Bronchial epithelial cell (primary cell): ENCODE measurements at regions not wholly inside any gene's neighbourhood (a gene's known extent, or its start where the extent isn't known, plus 50 kb on each side); places are given as distances from the start of the nearest gene placed in this dataset.

Experiments
- DNase-seq: peaks from one replicate; pipeline ENCODE4 v3.0.0-alpha.2; 2010; ENCODE audit warnings: low read depth
- FAIRE-seq: peaks from 2 replicates; lab custom pipeline; 2011; peaks lifted over from hg19 to GRCh38; lab: Jason Lieb, UNC
- H3K27me3 ChIP-seq: 2 replicates; pipeline ENCODE4 v1.5.1; 2011; ENCODE audit warnings: low read length; ENCODE audit not compliant: control insufficient read depth, insufficient read depth
- H3K36me3 ChIP-seq: 2 replicates; pipeline ENCODE4 v1.5.1; 2011; ENCODE audit warnings: low read length; ENCODE audit not compliant: control insufficient read depth, insufficient read depth
- H3K4me3 ChIP-seq: 2 replicates; pipeline ENCODE4 v1.5.1; 2011; ENCODE audit warnings: mild to moderate bottlenecking, low read depth, low read length, control low read depth
- TF ChIP-seq, protein P1 (sequence below): IDR thresholded peaks from 2 replicates; pipeline ENCODE4 v1.5.1; 2011; ENCODE audit warnings: mild to moderate bottlenecking, moderate library complexity, low read length, control low read depth, inconsistent platforms; ENCODE audit not compliant: insufficient read depth, severe bottlenecking

DNA sequence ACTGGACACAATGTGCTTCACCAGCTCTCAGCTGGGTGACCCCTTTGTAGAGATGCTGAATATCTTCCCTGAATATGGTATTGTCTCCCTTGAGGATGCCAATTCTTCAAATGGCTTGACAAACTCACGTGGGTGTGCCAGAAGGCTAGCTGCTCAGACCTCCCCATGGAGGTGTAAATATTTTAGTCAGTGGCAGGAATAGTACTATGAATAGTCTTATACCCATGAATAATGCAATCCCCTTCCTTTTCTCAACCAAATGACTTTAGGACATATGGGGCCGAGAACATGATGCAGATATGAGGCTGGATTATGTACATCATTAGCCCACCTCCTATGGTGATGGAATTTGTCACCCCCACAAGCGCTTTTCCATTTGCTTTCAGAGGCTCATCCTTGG, 401.8 kb downstream of the ADRA2A start:
- FAIRE-seq, result no peak

DNA sequence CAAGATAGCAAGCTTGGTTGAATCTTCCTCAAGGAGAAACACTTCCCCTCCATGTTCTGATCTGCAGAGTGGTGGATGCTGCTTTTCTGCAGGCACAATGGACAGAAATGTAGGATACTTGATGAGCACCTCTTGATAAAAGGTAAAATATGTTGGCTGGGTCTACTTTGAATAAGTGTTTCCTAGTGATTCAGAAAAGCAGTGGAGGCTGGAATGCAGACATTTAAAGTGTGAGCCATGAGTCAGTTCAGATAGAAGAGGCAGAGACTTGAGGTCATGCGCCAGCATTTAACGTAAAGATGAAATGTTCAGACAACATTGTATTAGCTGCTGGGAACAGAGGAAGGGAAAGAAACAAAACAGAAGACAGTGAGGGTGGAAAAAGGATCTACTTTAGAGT, 403.1 kb downstream of the ADRA2A start:
- TF ChIP-seq, protein P1, sequence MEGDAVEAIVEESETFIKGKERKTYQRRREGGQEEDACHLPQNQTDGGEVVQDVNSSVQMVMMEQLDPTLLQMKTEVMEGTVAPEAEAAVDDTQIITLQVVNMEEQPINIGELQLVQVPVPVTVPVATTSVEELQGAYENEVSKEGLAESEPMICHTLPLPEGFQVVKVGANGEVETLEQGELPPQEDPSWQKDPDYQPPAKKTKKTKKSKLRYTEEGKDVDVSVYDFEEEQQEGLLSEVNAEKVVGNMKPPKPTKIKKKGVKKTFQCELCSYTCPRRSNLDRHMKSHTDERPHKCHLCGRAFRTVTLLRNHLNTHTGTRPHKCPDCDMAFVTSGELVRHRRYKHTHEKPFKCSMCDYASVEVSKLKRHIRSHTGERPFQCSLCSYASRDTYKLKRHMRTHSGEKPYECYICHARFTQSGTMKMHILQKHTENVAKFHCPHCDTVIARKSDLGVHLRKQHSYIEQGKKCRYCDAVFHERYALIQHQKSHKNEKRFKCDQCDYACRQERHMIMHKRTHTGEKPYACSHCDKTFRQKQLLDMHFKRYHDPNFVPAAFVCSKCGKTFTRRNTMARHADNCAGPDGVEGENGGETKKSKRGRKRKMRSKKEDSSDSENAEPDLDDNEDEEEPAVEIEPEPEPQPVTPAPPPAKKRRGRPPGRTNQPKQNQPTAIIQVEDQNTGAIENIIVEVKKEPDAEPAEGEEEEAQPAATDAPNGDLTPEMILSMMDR, result no peak
- peak; percentile 59 for DNase-seq
- H3K36me3 ChIP-seq, result no peaks in the 10 kb centered on the region
- H3K27me3 ChIP-seq, result no peaks in the 10 kb centered on the region
- no peak overlapping the region for H3K4me3 ChIP-seq
- FAIRE-seq, result no peak

More for the DNA sequence above, 401.8 kb downstream of the ADRA2A start:
- no peaks in the 10 kb centered on the region for H3K27me3 ChIP-seq
- TF ChIP-seq, protein P1, result no peak
- no peak overlapping the region for H3K4me3 ChIP-seq
- DNase-seq, result no peak
- no peaks in the 10 kb centered on the region for H3K36me3 ChIP-seq

DNA sequence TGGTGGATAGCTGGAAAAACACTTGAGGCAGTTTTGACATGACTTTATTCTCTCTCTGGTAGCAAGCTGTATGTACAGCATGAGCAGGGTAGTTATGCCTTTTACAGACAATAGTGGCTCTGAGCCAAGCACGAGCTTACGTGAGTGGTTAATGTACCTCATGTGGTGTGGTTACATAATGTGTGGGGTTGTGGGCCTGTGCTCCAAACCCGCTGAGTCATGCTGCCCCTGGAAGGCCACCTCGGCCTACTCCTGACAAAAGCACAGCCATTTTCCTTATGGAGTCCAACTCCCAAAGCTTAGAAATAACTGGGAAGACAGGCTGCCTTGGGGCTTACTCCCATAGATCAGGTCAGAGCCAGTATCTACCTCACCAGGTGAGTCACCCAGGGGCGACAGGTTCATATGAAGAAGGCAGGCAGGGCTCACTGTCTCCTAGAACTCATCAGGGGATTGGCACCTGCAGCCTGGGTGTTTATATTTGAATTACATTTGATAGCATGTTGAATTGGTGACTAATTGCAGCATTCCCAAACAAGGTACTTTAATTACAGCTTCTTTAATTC, 404.5 kb downstream of the ADRA2A start:
- Histone ChIP-seq H3K27me3 (no peaks in the 10 kb centered on the region), H3K4me3 (no peak overlapping the region), H3K36me3 (no peaks in the 10 kb centered on the region)
- FAIRE-seq (no peak), DNase-seq (peak; percentile 39)
- TF ChIP-seq, protein P1, result no peak

DNA sequence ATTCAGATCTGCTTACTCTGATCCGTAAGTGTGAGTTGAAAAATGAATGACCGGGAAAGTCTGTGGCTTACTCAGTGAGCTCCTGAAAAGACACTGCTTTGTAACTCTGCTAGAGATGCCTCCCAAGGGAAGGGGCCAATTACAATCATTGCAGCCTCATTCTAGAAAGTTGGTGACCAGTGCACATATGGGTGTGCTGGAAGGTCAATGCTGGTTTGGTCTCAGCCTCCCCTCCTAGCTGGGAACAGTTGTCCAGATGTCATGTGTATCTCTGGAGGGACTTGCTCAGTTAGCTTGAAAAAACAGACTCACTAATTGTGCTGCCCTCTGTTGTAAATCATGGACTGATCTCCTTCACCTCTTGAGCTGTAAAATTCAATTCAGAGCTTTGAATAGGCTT, 405.0 kb downstream of the ADRA2A start:
- Histone ChIP-seq H3K27me3 (no peaks in the 10 kb centered on the region), H3K4me3 (no peak overlapping the region), H3K36me3 (no peaks in the 10 kb centered on the region)
- no peak for FAIRE-seq
- TF ChIP-seq, protein P1, result no peak
- no peak for DNase-seq

DNA sequence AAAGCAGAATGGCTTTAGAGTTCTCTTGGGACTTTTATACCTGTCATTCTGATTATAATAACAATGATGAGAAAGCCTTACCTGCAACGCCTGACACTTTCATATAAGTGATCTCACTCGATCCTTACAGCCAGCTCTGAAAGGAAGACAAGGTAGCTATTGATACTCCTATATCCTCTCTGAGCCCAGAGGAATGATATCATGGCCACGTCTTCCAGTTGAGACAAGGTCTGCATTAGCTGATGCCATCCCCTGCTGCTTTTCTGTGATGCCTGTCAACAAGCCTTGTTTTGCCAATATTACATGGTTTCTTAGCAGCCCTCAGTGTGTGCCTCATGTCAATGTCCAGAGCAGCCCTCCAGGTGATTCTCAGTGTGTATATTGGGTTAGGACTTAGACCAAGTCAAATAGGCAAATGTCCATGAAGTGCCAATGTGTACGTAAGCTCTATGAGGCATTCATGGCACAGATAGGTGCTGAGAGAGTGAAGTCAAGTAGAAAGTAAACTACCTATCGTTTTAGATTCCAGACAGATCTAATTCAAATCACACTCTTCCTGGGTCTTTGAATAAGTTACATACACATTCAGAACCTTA, 405.9 kb downstream of the ADRA2A start:
- DNase-seq (no peak), FAIRE-seq (peak; percentile 55)
- H3K36me3 ChIP-seq, result no peaks in the 10 kb centered on the region
- no peaks in the 10 kb centered on the region for H3K27me3 ChIP-seq
- H3K4me3 ChIP-seq, result no peak overlapping the region
- TF ChIP-seq, protein P1, result no peak

DNA sequence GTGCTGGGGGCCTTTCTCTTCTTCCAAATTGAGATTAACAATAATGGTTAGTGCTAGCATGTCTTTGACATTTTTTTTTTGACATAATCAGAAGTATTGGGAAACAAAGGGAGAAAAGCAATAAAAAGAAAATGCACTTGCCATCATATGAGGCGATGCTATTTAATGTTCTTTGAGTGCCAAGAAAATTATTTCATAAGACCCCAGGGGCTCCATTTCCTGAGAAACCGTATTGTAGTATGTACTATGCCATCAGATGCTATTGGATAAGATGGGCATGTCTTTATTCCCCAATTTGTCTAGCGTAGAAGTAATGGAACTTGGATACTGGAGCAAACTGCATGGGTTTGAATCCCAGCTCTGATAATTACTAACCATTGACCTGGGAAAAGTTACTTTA, 408.9 kb downstream of the ADRA2A start:
- TF ChIP-seq, protein P1, result no peak
- DNase-seq, result no peak
- Histone ChIP-seq H3K27me3 (no peaks in the 10 kb centered on the region), H3K36me3 (no peaks in the 10 kb centered on the region), H3K4me3 (no peak overlapping the region)
- no peak for FAIRE-seq
